Astrocyte (in vitro differentiated cells and primary cell): ENCODE measurements at regions not wholly inside any gene's neighbourhood (a gene's known extent, or its start where the extent isn't known, plus 50 kb on each side); places are given as distances from the start of the nearest gene placed in this dataset.

Source experiments
- DNase-seq: peaks from one replicate; pipeline ENCODE4 v3.0.0-alpha.2; 2010; ENCODE audit warnings: low read depth
- FAIRE-seq: peaks from 2 replicates; lab custom pipeline; 2011; peaks lifted over from hg19 to GRCh38; lab: Jason Lieb, UNC
- H2AFZ ChIP-seq: 2 replicates; pipeline ENCODE4 v1.6.0; 2012; ENCODE audit warnings: low read depth, low read length, inconsistent platforms
- H3K27ac ChIP-seq: 2 replicates; pipeline ENCODE4 v1.5.1; 2011; ENCODE audit warnings: low read depth, low read length, inconsistent platforms
- H3K27me3 ChIP-seq: 2 replicates; pipeline ENCODE4 v1.6.0; 2011; ENCODE audit warnings: low read length, inconsistent platforms; ENCODE audit not compliant: insufficient read depth
- H3K36me3 ChIP-seq: 2 replicates; pipeline ENCODE4 v1.5.1; 2011; ENCODE audit warnings: low read length, inconsistent platforms; ENCODE audit not compliant: insufficient read depth
- H3K4me1 ChIP-seq: 2 replicates; pipeline ENCODE4 v1.5.1; 2011; ENCODE audit warnings: low read length, inconsistent platforms; ENCODE audit not compliant: insufficient read depth
- H3K4me2 ChIP-seq: 2 replicates; pipeline ENCODE4 v1.6.0; 2012; ENCODE audit warnings: low read length, inconsistent platforms
- H3K4me3 ChIP-seq: 2 replicates; pipeline ENCODE4 v1.5.1; 2011; ENCODE audit warnings: low read depth, mild to moderate bottlenecking, low read length, inconsistent platforms; ENCODE audit not compliant: insufficient read depth
- H3K79me2 ChIP-seq: 2 replicates; pipeline ENCODE4 v1.6.0; 2012; ENCODE audit warnings: mild to moderate bottlenecking, low read length, inconsistent platforms; ENCODE audit not compliant: insufficient read depth
- H3K9ac ChIP-seq: 2 replicates; pipeline ENCODE4 v1.6.0; 2012; ENCODE audit warnings: mild to moderate bottlenecking, low read length, inconsistent platforms
- H3K9me3 ChIP-seq: 2 replicates; pipeline ENCODE4 v1.5.1; 2012; ENCODE audit warnings: low read depth, mild to moderate bottlenecking, low read length, inconsistent platforms; ENCODE audit not compliant: insufficient read depth
- H4K20me1 ChIP-seq: 2 replicates; pipeline ENCODE4 v1.6.0; 2012; ENCODE audit warnings: low read length, inconsistent platforms; ENCODE audit not compliant: insufficient read depth
- H3K27ac Mint-ChIP-seq: one replicate; pipeline ENCODE4 v1.8.0; 2021; ENCODE audit warnings: mild to moderate bottlenecking, mixed read lengths; ENCODE audit not compliant: unreplicated experiment
- H3K27me3 Mint-ChIP-seq: one replicate; pipeline ENCODE4 v1.8.0; 2021; ENCODE audit warnings: low read depth, mixed read lengths; ENCODE audit not compliant: unreplicated experiment
- H3K36me3 Mint-ChIP-seq: one replicate; pipeline ENCODE4 v1.8.0; 2021; ENCODE audit warnings: low read depth, mixed read lengths; ENCODE audit not compliant: unreplicated experiment
- H3K4me1 Mint-ChIP-seq: one replicate; pipeline ENCODE4 v1.8.0; 2021; ENCODE audit warnings: low read depth, mixed read lengths; ENCODE audit not compliant: unreplicated experiment
- H3K4me3 Mint-ChIP-seq: one replicate; pipeline ENCODE4 v1.8.0; 2021; ENCODE audit warnings: mild to moderate bottlenecking, moderate library complexity, mixed read lengths; ENCODE audit not compliant: unreplicated experiment
- H3K9me3 Mint-ChIP-seq: one replicate; pipeline ENCODE4 v1.8.0; 2021; ENCODE audit warnings: mild to moderate bottlenecking, mixed read lengths; ENCODE audit not compliant: unreplicated experiment
- CTCF ChIP-seq: IDR thresholded peaks from 2 replicates; pipeline ENCODE4 v1.5.1; 2011; ENCODE audit warnings: low read depth, mild to moderate bottlenecking, inconsistent platforms, low read length, moderate library complexity; ENCODE audit not compliant: insufficient read depth
- EZH2 ChIP-seq: IDR thresholded peaks from 2 replicates; pipeline ENCODE4 v1.6.1; 2012; ENCODE audit warnings: mild to moderate bottlenecking, low read length, inconsistent platforms; ENCODE audit not compliant: insufficient read depth

GRCh38 chr12:98211909-98212695 is 303.3 kb upstream of the TMPO start:
- Histone ChIP-seq H3K4me3 (no peak overlapping the region), H4K20me1 (no peaks in the 10 kb centered on the region), H2AFZ (peak overlapping the region; percentile 27), H3K27ac (no peak overlapping the region), H3K27me3 (no peaks in the 10 kb centered on the region), H3K4me1 (peaks cover 8% of the 10 kb centered on the region), H3K9me3 (no peaks in the 10 kb centered on the region), H3K79me2 (no peaks in the 10 kb centered on the region), H3K36me3 (no peaks in the 10 kb centered on the region), H3K9ac (no peak overlapping the region), H3K4me2 (no peak overlapping the region)
- H3K27me3 Mint-ChIP-seq = peaks cover 2% of the 10 kb centered on the region
- FAIRE-seq (no peak), DNase-seq (peak; percentile 73)
- no peaks in the 10 kb centered on the region for H3K36me3 Mint-ChIP-seq
- H3K9me3 Mint-ChIP-seq = no peaks in the 10 kb centered on the region
- H3K4me1 Mint-ChIP-seq = peaks cover 23% of the 10 kb centered on the region
- H3K4me3 Mint-ChIP-seq = no peak overlapping the region
- TF ChIP-seq EZH2 (no peak), CTCF (no peak)
- H3K27ac Mint-ChIP-seq = peak overlapping the region; percentile 98

- Mint-ChIP-seq H3K9me3 (no peaks in the 10 kb centered on the region), H3K4me3 (no peak overlapping the region), H3K27ac (peak overlapping the region; percentile 41), H3K36me3 (no peaks in the 10 kb centered on the region), H3K4me1 (peaks cover 23% of the 10 kb centered on the region), H3K27me3 (peaks cover 2% of the 10 kb centered on the region)
- Histone ChIP-seq H3K4me3 (no peak overlapping the region), H3K4me2 (no peak overlapping the region), H3K9ac (no peak overlapping the region), H3K36me3 (no peaks in the 10 kb centered on the region), H3K4me1 (peaks cover 8% of the 10 kb centered on the region), H3K9me3 (no peaks in the 10 kb centered on the region), H2AFZ (no peak overlapping the region), H4K20me1 (no peaks in the 10 kb centered on the region), H3K79me2 (no peaks in the 10 kb centered on the region), H3K27me3 (no peaks in the 10 kb centered on the region), H3K27ac (no peak overlapping the region)
- no peak for FAIRE-seq
- no peak for DNase-seq
- TF ChIP-seq EZH2 (no peak), CTCF (no peak)
Observed at GRCh38 chr12:98213556-98213955, 301.8 kb upstream of the TMPO start.

- Histone ChIP-seq H3K9ac (no peak overlapping the region), H3K4me2 (no peak overlapping the region), H4K20me1 (no peaks in the 10 kb centered on the region), H3K79me2 (no peaks in the 10 kb centered on the region), H3K9me3 (no peaks in the 10 kb centered on the region), H3K36me3 (no peaks in the 10 kb centered on the region), H3K4me3 (no peak overlapping the region), H3K27me3 (peaks cover 3% of the 10 kb centered on the region), H3K27ac (no peak overlapping the region), H3K4me1 (peaks cover 11% of the 10 kb centered on the region), H2AFZ (no peak overlapping the region)
- Mint-ChIP-seq H3K27ac (no peak overlapping the region), H3K4me1 (peaks cover 12% of the 10 kb centered on the region), H3K9me3 (peaks cover 3% of the 10 kb centered on the region), H3K27me3 (no peaks in the 10 kb centered on the region), H3K4me3 (no peak overlapping the region), H3K36me3 (no peaks in the 10 kb centered on the region)
- TF ChIP-seq CTCF (no peak), EZH2 (no peak)
- DNase-seq (no peak), FAIRE-seq (no peak)
Observed at GRCh38 chr12:98217257-98217656, 298.1 kb upstream of the TMPO start.
